ENCODE measurements at regions not wholly inside any gene's neighbourhood (a gene's known extent, or its start where the extent isn't known, plus 50 kb on each side); places are given as distances from the start of the nearest gene placed in this dataset.

- TF ChIP-seq CTCF (IDR thresholded peaks at IDR 0.05) = no peak
- no peak for TF ChIP-seq POLR2A (IDR thresholded peaks at IDR 0.05)
These were observed 478.7 kb downstream of the PDCD6IP start for GRCh38 chr3:34277110-34277509.

Measured in lower leg skin (tissue), 3 donors.